SK-N-SH (cell line): ENCODE measurements at regions not wholly inside any gene's neighbourhood (a gene's known extent, or its start where the extent isn't known, plus 50 kb on each side); places are given as distances from the start of the nearest gene placed in this dataset.

Source experiments
- CTCF ChIA-PET: fragments of 300-600, 350-600 bp; formaldehyde crosslinking; extraction: SDS; loops from one replicate; lab custom pipeline; 2021; lab: Yijun Ruan, JAX
- POLR2A ChIA-PET: fragments of 350-600 bp; sonication (Branson Sonifier 250); formaldehyde crosslinking; extraction: SDS; loops from one replicate; lab custom pipeline; 2020; ENCODE audit warnings: antibody characterized with exemption, inconsistent platforms; lab: Yijun Ruan, JAX
- DNase-seq: peaks from one replicate; pipeline ENCODE4 v3.0.0; 2012
- H2AFZ ChIP-seq: fragments of 200-600 bp; sonication (generic); 2 replicates; pipeline ENCODE4 v1.8.1; 2016; ENCODE audit warnings: antibody characterized with exemption, mild to moderate bottlenecking, low read depth
- H3F3A ChIP-seq: fragments of 200-600 bp; sonication (generic); replicated peaks from 2 replicates; pipeline ENCODE3; 2016; ENCODE audit warnings: antibody characterized with exemption, mild to moderate bottlenecking; ENCODE audit not compliant: insufficient read depth
- H3K27ac ChIP-seq, 2 experiments: fragments of 200-500 bp in 1 of 2; fragments of 200-600 bp in 1 of 2; sonication (Bioruptor generic) in 1 of 2; sonication (generic), shearing (Covaris generic) in 1 of 2; 2 replicates each; pipeline versions ENCODE4 v1.5.1 to v1.6.1; 2014 to 2016; ENCODE audit warnings: low read depth in 2 of 2, inconsistent platforms in 1 of 2, low read length in 1 of 2, mild to moderate bottlenecking in 1 of 2, mixed read lengths in 1 of 2
- H3K27me3 ChIP-seq: fragments of 200-600 bp; sonication (generic), shearing (Covaris generic); 2 replicates; pipeline ENCODE4 v1.6.1; 2016; ENCODE audit warnings: mixed run types; ENCODE audit not compliant: insufficient read depth
- H3K36me3 ChIP-seq, 2 experiments: fragments of 200-500 bp in 1 of 2; fragments of 200-600 bp in 1 of 2; sonication (Bioruptor generic) in 1 of 2; sonication (generic) in 1 of 2; replicated peaks in 1 of 2; 2 replicates each; pipeline versions ENCODE3 to v1.5.1; 2014 to 2016; ENCODE audit warnings: low read length in 1 of 2, mild to moderate bottlenecking in 1 of 2; ENCODE audit not compliant: insufficient read depth in 2 of 2, control insufficient read depth in 1 of 2
- H3K4me1 ChIP-seq, 2 experiments: fragments of 200-500 bp in 1 of 2; fragments of 200-600 bp in 1 of 2; sonication (Bioruptor generic) in 1 of 2; sonication (generic), shearing (Covaris generic) in 1 of 2; 2 replicates each; pipeline versions ENCODE4 v1.5.1 to v1.6.1; 2014 to 2016; ENCODE audit warnings: low read depth in 1 of 2, low read length in 1 of 2, mixed run types in 1 of 2; ENCODE audit not compliant: insufficient read depth in 2 of 2, control insufficient read depth in 1 of 2
- H3K4me2 ChIP-seq: fragments of 200-600 bp; sonication (generic), shearing (Covaris generic); 2 replicates; pipeline ENCODE4 v1.6.1; 2017; ENCODE audit warnings: mixed run types
- H3K4me3 ChIP-seq, 2 experiments: fragments of 200-500 bp in 1 of 2; fragments of 200-600 bp in 1 of 2; sonication (Bioruptor generic) in 1 of 2; sonication (generic), shearing (Covaris generic) in 1 of 2; 2 replicates each; pipeline versions ENCODE4 v1.5.1 to v1.8.1; 2014 to 2016; ENCODE audit warnings: low read depth in 2 of 2, inconsistent platforms in 1 of 2, low read length in 1 of 2, mild to moderate bottlenecking in 1 of 2, mixed read lengths in 1 of 2, moderate library complexity in 1 of 2
- H3K79me2 ChIP-seq: fragments of 200-600 bp; sonication (generic); 2 replicates; pipeline ENCODE4 v1.8.1; 2017; ENCODE audit warnings: mild to moderate bottlenecking; ENCODE audit not compliant: insufficient read depth
- H3K9ac ChIP-seq: fragments of 200-600 bp; sonication (generic); 2 replicates; pipeline ENCODE4 v1.6.1; 2017; ENCODE audit warnings: mixed run types
- H3K9me2 ChIP-seq: fragments of 200-600 bp; sonication (generic); 2 replicates; pipeline ENCODE4 v1.6.1; 2017; ENCODE audit warnings: mixed run types
- H3K9me3 ChIP-seq: fragments of 200-600 bp; sonication (generic); 2 replicates; pipeline ENCODE4 v1.6.1; 2017; ENCODE audit warnings: mixed run types, mild to moderate bottlenecking, moderate library complexity
- H4K20me1 ChIP-seq: fragments of 200-600 bp; sonication (generic); 2 replicates; pipeline ENCODE4 v1.6.1; 2017; ENCODE audit warnings: mild to moderate bottlenecking, mixed run types; ENCODE audit not compliant: insufficient read depth
- EZH2phosphoT487 ChIP-seq: fragments of 200-600 bp; sonication (generic); IDR thresholded peaks from 2 replicates; pipeline ENCODE4 v1.6.1; 2017; ENCODE audit warnings: low read depth, mixed run types, mild to moderate bottlenecking, antibody characterized with exemption, moderate library complexity, borderline replicate concordance
- FOXM1 ChIP-seq: IDR thresholded peaks from 2 replicates; pipeline ENCODE4 v1.4.0; 2012; ENCODE audit warnings: low read depth, mild to moderate bottlenecking
- GATA2 ChIP-seq: sonication (generic); formaldehyde crosslinking; IDR thresholded peaks from 2 replicates; pipeline ENCODE4 v1.5.0; 2020; ENCODE audit warnings: mild to moderate bottlenecking, missing genetic modification reagents
- JUND ChIP-seq: IDR thresholded peaks from 2 replicates; pipeline ENCODE4 v1.4.0; 2012
- MEF2A ChIP-seq: IDR thresholded peaks from 2 replicates; pipeline ENCODE4 v1.4.0; 2012; ENCODE audit warnings: low read depth, borderline replicate concordance
- NFIC ChIP-seq: IDR thresholded peaks from 2 replicates; pipeline ENCODE4 v1.4.0; 2012; ENCODE audit warnings: borderline replicate concordance
- POLR2AphosphoS5 ChIP-seq: IDR thresholded peaks from 2 replicates; pipeline ENCODE4 v1.6.1; 2012; ENCODE audit warnings: low read depth, low read length
- RAD21 ChIP-seq: IDR thresholded peaks from 2 replicates; pipeline ENCODE4 v1.6.1; 2012; ENCODE audit warnings: mild to moderate bottlenecking, low read length
- SMC3 ChIP-seq: IDR thresholded peaks from 2 replicates; pipeline ENCODE4 v1.6.1; 2012; ENCODE audit warnings: low read depth, low read length, improper control_type of control experiment
- TCF12 ChIP-seq: IDR thresholded peaks from 2 replicates; pipeline ENCODE4 v1.4.0; 2012
- WGBS: methylation state at CpG from one replicate; pipeline ENCODE4 v1.1.6; 2017; ENCODE audit warnings: low lambda C conversion rate; 5-methylcytosine and 5-hydroxymethylcytosine counted together
- TF ChIP-seq, protein P1 (sequence below): IDR thresholded peaks from 2 replicates; pipeline ENCODE4 v1.4.0; 2012; ENCODE audit warnings: low read depth, borderline replicate concordance
- TF ChIP-seq, protein P2 (sequence below): fragments of 200-600 bp; sonication (generic); IDR thresholded peaks from 2 replicates; pipeline ENCODE4 v1.6.1; 2017; ENCODE audit warnings: antibody characterized with exemption, mild to moderate bottlenecking, moderate library complexity
- TF ChIP-seq, protein P3 (sequence below): IDR thresholded peaks from 2 replicates; pipeline ENCODE4 v1.6.1; 2012; ENCODE audit warnings: mild to moderate bottlenecking, low read depth, low read length, moderate library complexity

DNA sequence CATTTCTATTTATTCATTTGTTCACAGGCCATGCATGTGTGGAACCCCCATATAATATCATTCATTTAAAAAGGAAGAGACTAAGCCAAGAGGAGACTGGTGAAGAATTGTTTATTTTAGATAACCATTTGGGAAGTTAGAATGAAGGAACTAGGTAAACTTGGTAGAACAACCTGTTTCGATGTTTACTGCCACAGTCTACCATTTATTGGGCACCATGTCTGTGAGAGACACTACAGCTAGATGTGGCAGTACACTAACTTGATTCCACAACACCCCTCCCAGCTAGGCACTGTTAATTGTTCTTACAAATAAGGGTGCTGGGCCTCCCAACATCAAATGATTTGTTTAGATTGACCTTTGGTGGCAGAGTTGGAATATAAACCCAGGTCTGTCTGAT lies 592.4 kb downstream of the EPM2A start:
- WGBS: 77% methylated on average over 1 of the region's 1 CpG
- Histone ChIP-seq H3K27me3 (no peaks in the 10 kb centered on the region), H3F3A (no peaks in the 10 kb centered on the region), H3K9me2 (no peaks in the 10 kb centered on the region), H3K4me3 (no peak overlapping the region), H3K9me3 (no peaks in the 10 kb centered on the region), H3K36me3 (no peaks in the 10 kb centered on the region), H3K9ac (no peak overlapping the region), H3K4me2 (no peak overlapping the region), H4K20me1 (no peaks in the 10 kb centered on the region), H3K27ac (no peak overlapping the region), H2AFZ (no peak overlapping the region), H3K79me2 (no peaks in the 10 kb centered on the region), H3K4me1 (peaks cover 0 to 16% of the 10 kb centered on the region in 2 experiments; a peak in 3 of 4 replicates)
- DNase-seq: no peak
- ChIA-PET CTCF (interaction anchor here (1.2 kb wide), 1 partner anchor 12 kb away, joined by 3 read pairs; no protein-coding TSS in a partner anchor), POLR2A (no interaction called here)
- no peak for TF ChIP-seq FOXM1
- TF ChIP-seq JUND: no peak
- TF ChIP-seq, protein P1, sequence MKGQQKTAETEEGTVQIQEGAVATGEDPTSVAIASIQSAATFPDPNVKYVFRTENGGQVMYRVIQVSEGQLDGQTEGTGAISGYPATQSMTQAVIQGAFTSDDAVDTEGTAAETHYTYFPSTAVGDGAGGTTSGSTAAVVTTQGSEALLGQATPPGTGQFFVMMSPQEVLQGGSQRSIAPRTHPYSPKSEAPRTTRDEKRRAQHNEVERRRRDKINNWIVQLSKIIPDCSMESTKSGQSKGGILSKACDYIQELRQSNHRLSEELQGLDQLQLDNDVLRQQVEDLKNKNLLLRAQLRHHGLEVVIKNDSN: no peak
- no peak for TF ChIP-seq GATA2 (CRISPR knock-in tag)

DNA sequence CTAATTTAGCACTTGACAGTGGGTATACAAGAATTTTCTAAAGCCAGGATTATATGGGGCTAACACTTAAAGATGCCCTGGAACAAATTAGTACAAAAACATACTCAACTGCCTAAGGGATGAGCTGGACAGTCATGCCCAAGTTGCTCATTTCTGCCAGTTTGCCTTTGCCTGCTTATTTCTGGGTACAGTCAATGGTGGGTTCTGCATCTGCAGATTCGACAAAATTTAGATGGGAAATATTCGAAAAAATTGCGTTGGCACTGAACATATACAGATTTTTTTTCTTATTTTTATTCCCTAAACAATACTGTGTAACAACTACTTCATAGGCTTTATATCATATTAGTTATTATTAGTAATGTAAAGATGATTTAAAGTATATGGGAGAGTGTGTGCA lies 591.9 kb downstream of the EPM2A start:
- Histone ChIP-seq H3K4me3 (no peak overlapping the region), H3K9ac (no peak overlapping the region), H3K9me2 (no peaks in the 10 kb centered on the region), H3K79me2 (no peaks in the 10 kb centered on the region), H4K20me1 (no peaks in the 10 kb centered on the region), H3K4me2 (no peak overlapping the region), H3F3A (no peaks in the 10 kb centered on the region), H3K4me1 (peaks cover 0 to 16% of the 10 kb centered on the region in 2 experiments; a peak in 3 of 4 replicates), H3K27me3 (no peaks in the 10 kb centered on the region), H3K9me3 (no peaks in the 10 kb centered on the region), H2AFZ (no peak overlapping the region), H3K27ac (no peak overlapping the region), H3K36me3 (no peaks in the 10 kb centered on the region)
- ChIA-PET CTCF (no interaction called here), POLR2A (no interaction called here)
- WGBS: 45% methylated on average over 3 of the region's 3 CpGs
- DNase-seq: no peak
- TF ChIP-seq, protein P2, sequence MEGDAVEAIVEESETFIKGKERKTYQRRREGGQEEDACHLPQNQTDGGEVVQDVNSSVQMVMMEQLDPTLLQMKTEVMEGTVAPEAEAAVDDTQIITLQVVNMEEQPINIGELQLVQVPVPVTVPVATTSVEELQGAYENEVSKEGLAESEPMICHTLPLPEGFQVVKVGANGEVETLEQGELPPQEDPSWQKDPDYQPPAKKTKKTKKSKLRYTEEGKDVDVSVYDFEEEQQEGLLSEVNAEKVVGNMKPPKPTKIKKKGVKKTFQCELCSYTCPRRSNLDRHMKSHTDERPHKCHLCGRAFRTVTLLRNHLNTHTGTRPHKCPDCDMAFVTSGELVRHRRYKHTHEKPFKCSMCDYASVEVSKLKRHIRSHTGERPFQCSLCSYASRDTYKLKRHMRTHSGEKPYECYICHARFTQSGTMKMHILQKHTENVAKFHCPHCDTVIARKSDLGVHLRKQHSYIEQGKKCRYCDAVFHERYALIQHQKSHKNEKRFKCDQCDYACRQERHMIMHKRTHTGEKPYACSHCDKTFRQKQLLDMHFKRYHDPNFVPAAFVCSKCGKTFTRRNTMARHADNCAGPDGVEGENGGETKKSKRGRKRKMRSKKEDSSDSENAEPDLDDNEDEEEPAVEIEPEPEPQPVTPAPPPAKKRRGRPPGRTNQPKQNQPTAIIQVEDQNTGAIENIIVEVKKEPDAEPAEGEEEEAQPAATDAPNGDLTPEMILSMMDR: no peak
- TF ChIP-seq NFIC: no peak
- TF ChIP-seq, all 33 proteins: peak for 0

DNA sequence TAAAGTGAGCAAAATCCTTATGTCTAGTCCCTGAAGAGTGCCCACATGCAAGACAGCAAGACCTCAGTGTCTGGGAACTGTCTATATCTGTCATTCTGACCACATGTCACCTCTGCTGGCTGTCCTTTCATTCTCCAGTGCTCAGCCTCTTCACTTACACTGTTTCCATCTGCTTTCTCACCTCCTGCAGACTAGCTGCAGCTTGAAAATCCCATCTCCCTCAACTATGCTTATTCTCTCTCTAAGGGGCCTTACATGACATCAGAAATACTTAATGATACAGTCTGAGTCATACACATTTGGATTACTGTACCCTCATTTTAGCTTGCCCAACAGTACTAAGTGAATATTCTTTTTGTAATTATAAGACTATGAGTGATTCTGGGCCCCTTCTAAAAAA lies 587.8 kb downstream of the EPM2A start:
- Histone ChIP-seq H3K4me1 (peaks cover 0 to 3% of the 10 kb centered on the region in 2 experiments; a peak in 2 of 4 replicates), H3K4me3 (no peak overlapping the region), H3F3A (no peaks in the 10 kb centered on the region), H3K36me3 (no peaks in the 10 kb centered on the region), H3K4me2 (no peak overlapping the region), H2AFZ (no peak overlapping the region), H3K9ac (no peak overlapping the region), H3K79me2 (no peaks in the 10 kb centered on the region), H3K27me3 (no peaks in the 10 kb centered on the region), H3K9me3 (no peaks in the 10 kb centered on the region), H3K9me2 (no peaks in the 10 kb centered on the region), H3K27ac (no peak overlapping the region)
- CTCF ChIA-PET: interaction anchor here (1.0 kb wide), 1 partner anchor 60 kb away, joined by 3 read pairs; no protein-coding TSS in a partner anchor
- DNase-seq: no peak
- POLR2A ChIA-PET: no interaction called here
- TF ChIP-seq MEF2A: no peak
- no peak for TF ChIP-seq NFIC
- TF ChIP-seq, protein P3, sequence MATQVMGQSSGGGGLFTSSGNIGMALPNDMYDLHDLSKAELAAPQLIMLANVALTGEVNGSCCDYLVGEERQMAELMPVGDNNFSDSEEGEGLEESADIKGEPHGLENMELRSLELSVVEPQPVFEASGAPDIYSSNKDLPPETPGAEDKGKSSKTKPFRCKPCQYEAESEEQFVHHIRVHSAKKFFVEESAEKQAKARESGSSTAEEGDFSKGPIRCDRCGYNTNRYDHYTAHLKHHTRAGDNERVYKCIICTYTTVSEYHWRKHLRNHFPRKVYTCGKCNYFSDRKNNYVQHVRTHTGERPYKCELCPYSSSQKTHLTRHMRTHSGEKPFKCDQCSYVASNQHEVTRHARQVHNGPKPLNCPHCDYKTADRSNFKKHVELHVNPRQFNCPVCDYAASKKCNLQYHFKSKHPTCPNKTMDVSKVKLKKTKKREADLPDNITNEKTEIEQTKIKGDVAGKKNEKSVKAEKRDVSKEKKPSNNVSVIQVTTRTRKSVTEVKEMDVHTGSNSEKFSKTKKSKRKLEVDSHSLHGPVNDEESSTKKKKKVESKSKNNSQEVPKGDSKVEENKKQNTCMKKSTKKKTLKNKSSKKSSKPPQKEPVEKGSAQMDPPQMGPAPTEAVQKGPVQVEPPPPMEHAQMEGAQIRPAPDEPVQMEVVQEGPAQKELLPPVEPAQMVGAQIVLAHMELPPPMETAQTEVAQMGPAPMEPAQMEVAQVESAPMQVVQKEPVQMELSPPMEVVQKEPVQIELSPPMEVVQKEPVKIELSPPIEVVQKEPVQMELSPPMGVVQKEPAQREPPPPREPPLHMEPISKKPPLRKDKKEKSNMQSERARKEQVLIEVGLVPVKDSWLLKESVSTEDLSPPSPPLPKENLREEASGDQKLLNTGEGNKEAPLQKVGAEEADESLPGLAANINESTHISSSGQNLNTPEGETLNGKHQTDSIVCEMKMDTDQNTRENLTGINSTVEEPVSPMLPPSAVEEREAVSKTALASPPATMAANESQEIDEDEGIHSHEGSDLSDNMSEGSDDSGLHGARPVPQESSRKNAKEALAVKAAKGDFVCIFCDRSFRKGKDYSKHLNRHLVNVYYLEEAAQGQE: no peak
- TF ChIP-seq SMC3: no peak
- TF ChIP-seq RAD21: no peak
- no peak for TF ChIP-seq TCF12
- no peak for TF ChIP-seq EZH2phosphoT487
- no peak for TF ChIP-seq POLR2AphosphoS5
- TF ChIP-seq, all 33 proteins: peak for 0
- no peaks in the 10 kb centered on the region for H4K20me1 ChIP-seq
